HG03442 (cell line): ENCODE measurements at regions not wholly inside any gene's neighbourhood (a gene's known extent, or its start where the extent isn't known, plus 50 kb on each side); places are given as distances from the start of the nearest gene placed in this dataset.

Experiments
- ATAC-seq: cut with Tn5 transposase; IDR thresholded peaks from one replicate; pipeline ENCODE4 v1.9.1; 2021; ENCODE audit warnings: mild to moderate bottlenecking, moderate library complexity; ENCODE audit not compliant: unreplicated experiment

GRCh38 chr15:85937661-85938060 lies 142.0 kb upstream of the AGBL1 start:
- no peak for ATAC-seq

- no peak for ATAC-seq
These were observed 138.3 kb upstream of the AGBL1 start for GRCh38 chr15:85941186-85941855.

GRCh38 chr15:85942632-85943031 lies 137.0 kb upstream of the AGBL1 start:
- ATAC-seq = no peak

GRCh38 chr15:85943151-85943550 lies 136.5 kb upstream of the AGBL1 start:
- ATAC-seq = no peak

GRCh38 chr15:85943791-85944190 lies 135.9 kb upstream of the AGBL1 start:
- ATAC-seq = no peak

- no peak for ATAC-seq
These were observed 132.7 kb upstream of the AGBL1 start for GRCh38 chr15:85947021-85947420.

- ATAC-seq = no peak
These were observed 131.7 kb upstream of the AGBL1 start for GRCh38 chr15:85947936-85948335.

GRCh38 chr15:85950101-85950500 lies 129.6 kb upstream of the AGBL1 start:
- peak; percentile 89 for ATAC-seq

- ATAC-seq = no peak
These were observed 125.1 kb upstream of the AGBL1 start for GRCh38 chr15:85954586-85954985.

DNA sequence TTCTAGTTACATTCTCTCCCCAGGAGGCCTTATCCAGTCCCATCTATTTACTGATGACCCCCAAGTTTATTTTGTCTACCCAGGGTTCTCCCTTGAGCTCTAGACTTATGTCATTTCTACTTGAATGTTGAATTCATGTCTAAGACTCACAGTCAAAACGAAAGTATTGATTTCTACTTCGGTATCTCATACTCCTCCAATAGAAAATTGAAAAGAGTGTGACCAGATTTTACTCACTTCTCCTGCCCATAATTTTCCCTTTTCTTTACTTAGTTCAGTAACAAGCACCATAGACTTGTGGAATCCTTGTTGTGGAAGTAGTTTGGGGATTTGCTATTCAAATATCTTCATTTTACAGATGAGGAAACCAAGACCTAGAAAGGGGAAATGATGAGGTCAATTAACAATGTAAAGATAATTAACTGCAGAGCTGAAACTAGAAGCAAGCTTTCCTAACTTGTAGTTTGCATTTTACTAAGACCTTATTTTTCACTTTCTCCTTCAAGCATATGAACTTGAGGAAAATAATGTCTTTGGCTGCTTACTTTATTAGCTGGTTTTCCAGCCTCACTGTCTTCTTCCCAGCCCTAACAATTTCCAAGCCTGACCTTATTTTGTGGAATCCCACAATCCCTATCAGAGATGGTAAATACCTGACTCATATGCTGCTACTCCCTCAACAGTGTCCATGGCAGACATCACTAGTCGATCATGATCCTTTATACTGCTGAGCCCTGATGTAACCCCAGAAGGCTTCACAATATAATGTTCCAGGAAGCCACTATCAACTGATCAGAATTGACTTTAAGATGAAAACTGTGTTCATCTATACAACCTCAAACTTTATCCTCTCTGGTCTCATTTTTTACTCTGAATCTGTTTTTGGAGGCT lies 123.9 kb upstream of the AGBL1 start:
- peak; percentile 92 for ATAC-seq

- ATAC-seq = no peak
These were observed 123.0 kb upstream of the AGBL1 start for GRCh38 chr15:85956532-85957275.

DNA sequence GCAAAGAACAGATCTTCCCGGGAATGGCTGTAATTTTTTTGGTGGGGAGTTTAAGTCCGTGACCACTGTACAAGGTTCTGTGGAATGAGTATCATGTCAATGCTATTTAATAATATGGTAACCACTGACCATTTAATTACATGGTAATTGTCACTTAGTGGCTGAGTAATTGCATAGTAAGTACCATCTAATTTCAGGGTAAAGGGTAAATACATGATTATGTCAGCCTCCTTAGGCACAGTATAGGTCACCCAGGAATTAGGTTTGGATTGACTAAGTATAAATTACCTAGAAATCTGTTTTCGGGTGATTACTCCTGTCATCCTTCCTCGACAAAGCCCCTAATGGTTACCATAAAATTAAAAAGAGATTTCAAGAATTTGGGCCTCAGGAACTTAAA lies 120.1 kb upstream of the AGBL1 start:
- ATAC-seq = no peak

DNA sequence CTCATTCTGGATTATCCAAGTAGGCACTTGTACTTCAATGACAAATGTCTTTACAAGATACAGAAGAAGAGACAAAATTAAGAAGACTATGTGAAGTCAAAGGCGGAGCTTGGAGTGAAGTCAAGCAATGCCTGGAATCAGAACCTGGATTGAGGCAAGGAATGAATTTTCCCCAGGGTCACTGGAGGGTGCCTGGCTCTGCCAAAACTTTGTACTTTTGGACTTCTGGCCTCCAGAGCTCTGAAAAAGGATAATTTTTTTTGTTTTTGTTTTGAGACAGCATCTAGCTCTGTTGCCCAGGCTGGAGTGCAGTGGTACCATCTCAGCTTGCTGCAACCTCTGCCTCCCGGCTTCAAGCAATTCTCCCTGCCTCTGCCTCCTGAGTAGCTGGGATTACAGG lies 119.3 kb upstream of the AGBL1 start:
- ATAC-seq = no peak

GRCh38 chr15:85961821-85962220 lies 117.8 kb upstream of the AGBL1 start:
- no peak for ATAC-seq

DNA sequence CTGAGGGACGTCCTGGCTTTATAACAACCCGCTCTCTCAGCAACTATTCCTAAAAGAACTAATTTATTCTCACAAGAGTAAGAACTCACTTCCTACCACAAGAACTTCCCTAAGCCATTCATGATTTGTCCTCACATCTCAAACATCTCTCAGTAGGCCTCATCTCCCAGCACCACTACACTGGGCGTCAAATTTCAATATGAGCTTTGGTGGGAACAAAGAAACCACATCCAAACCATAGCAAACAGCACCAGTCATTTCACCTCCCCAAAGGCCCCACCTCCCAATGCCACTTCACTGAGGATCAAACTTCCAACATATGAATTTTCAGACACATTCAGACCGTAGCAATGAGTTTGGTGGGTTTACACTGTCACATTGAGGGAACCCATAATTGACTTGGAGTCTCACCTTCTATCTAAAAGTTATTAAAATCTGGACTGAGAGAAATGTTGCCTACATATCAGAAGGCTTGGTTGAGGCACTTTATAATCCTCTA lies 116.4 kb upstream of the AGBL1 start:
- ATAC-seq = no peak

GRCh38 chr15:85964471-85964870 lies 115.2 kb upstream of the AGBL1 start:
- ATAC-seq = no peak

DNA sequence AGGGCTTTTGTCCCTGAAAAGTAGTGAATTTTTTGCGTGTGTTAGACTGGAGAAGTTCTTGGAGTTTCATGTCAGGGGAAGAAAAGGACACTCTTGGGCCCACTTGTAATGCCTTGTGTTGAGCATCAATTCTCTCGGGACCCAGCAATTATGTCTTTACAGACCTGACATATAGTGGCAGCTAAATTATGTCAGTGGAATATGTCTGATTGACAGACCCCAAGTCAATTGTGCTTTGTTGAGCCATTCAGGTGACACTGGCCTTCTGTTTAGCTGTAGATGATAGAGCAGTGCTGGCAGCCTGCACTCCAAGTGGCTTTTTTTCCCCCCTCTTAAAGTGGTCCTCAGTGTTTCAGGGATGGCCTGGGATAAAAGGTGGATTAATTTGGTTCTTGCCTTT lies 112.1 kb upstream of the AGBL1 start:
- no peak for ATAC-seq

GRCh38 chr15:85972805-85973540 lies 106.7 kb upstream of the AGBL1 start:
- no peak for ATAC-seq

- ATAC-seq = no peak
These were observed 105.9 kb upstream of the AGBL1 start for GRCh38 chr15:85973584-85974347.

DNA sequence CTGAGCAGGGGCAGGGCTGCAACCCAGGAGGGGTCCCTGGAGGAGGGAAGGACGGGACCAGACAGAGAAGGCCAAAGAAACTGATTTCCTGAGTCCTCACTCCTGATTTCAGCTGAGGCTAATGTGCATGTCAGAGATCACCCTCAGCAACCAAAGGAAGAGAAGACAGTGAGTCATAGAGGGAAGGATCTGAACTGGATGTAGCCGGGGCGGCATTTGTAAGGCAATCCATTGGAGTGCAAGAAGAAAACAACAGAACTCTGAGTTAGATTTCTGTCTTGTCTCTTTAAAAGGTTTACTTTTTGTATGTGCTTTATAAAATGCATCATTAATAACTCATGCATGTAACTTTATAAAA lies 105.3 kb upstream of the AGBL1 start:
- no peak for ATAC-seq
